ENCODE measurements at regions not wholly inside any gene's neighbourhood (a gene's known extent, or its start where the extent isn't known, plus 50 kb on each side); places are given as distances from the start of the nearest gene placed in this dataset.

DNA sequence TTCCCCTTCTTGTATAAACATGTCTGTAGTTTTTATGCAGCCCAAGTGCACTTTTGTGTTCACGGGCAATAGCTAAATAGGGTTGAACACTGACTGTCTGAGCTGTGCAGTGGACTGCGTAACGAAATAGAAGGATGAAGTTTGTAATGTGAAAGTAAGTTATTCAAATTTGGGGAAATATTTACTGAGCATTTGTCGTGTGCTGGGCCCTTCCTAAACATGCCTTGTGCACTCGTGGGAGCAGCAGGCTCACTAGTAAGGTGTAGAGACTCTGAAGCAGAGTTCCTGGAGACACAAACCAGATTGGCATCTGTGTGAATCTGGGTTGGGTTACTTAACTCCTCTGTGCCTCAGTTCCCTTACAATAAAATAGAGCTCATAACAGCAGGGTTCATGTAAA is 51.7 kb upstream of the C1QTNF7 start:
- H3K27me3 ChIP-seq (ENCODE audit: control insufficient read depth, insufficient read depth, low read length) = no peaks in the 10 kb centered on the region
- intact Hi-C loops (cut with DNase I) = no loop called here
- no peak for DNase-seq
- H3K4me3 ChIP-seq (ENCODE audit: low read length in 3 of 3) = no peak overlapping the region
- no peak overlapping the region for H3K9ac ChIP-seq (ENCODE audit: low read length in 3 of 3)
- TF ChIP-seq, protein P1, sequence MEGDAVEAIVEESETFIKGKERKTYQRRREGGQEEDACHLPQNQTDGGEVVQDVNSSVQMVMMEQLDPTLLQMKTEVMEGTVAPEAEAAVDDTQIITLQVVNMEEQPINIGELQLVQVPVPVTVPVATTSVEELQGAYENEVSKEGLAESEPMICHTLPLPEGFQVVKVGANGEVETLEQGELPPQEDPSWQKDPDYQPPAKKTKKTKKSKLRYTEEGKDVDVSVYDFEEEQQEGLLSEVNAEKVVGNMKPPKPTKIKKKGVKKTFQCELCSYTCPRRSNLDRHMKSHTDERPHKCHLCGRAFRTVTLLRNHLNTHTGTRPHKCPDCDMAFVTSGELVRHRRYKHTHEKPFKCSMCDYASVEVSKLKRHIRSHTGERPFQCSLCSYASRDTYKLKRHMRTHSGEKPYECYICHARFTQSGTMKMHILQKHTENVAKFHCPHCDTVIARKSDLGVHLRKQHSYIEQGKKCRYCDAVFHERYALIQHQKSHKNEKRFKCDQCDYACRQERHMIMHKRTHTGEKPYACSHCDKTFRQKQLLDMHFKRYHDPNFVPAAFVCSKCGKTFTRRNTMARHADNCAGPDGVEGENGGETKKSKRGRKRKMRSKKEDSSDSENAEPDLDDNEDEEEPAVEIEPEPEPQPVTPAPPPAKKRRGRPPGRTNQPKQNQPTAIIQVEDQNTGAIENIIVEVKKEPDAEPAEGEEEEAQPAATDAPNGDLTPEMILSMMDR (IDR thresholded peaks at IDR 0.05; ENCODE audit: borderline replicate concordance, extremely low read depth, insufficient read depth) = no peak
- no peaks in the 10 kb centered on the region for H3K9me3 ChIP-seq (ENCODE audit: control insufficient read depth in 2 of 3, insufficient read depth in 1 of 3, low read length in 3 of 3)
- no peak for FAIRE-seq
- H3K36me3 ChIP-seq (ENCODE audit: control insufficient read depth in 2 of 3, insufficient read depth in 3 of 3, low read length in 3 of 3) = no peaks in the 10 kb centered on the region
- H3K4me1 ChIP-seq (ENCODE audit: control insufficient read depth in 2 of 3, insufficient read depth in 2 of 3, low read depth in 1 of 3, low read length in 3 of 3) = no peaks in the 10 kb centered on the region
- no peak overlapping the region for H3K27ac ChIP-seq (ENCODE audit: low read depth in 2 of 2, low read length in 2 of 2)

DNA sequence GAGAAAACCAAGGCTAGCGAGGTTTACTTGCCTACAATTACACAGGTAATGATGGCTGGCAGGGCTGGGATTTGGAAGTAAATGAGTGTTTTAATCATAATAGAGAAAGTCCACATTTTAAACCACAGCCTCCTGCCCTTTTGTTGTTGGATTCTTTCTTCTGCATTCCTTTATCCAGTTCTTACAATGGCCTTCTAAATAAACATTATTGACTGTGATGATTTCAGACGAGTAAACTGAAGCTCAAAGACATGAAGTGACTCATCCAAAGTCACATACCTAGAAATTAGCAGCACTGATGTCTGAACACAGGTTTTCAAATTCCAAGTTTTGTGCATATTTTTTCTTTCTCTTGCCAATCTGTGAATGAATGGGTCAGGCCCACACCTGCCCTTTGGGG is 51.2 kb upstream of the C1QTNF7 start:
- FAIRE-seq (no peak), DNase-seq (no peak)
- no peak overlapping the region for H3K27ac ChIP-seq (ENCODE audit: low read depth in 2 of 2, low read length in 2 of 2)
- no peaks in the 10 kb centered on the region for H3K9me3 ChIP-seq (ENCODE audit: control insufficient read depth in 2 of 3, insufficient read depth in 1 of 3, low read length in 3 of 3)
- H3K36me3 ChIP-seq (ENCODE audit: control insufficient read depth in 2 of 3, insufficient read depth in 3 of 3, low read length in 3 of 3) = no peaks in the 10 kb centered on the region
- intact Hi-C loops (cut with DNase I) = no loop called here
- TF ChIP-seq, protein P1 (IDR thresholded peaks at IDR 0.05; ENCODE audit: borderline replicate concordance, extremely low read depth, insufficient read depth) = no peak
- no peak overlapping the region for H3K9ac ChIP-seq (ENCODE audit: low read length in 3 of 3)
- H3K27me3 ChIP-seq (ENCODE audit: control insufficient read depth, insufficient read depth, low read length) = no peaks in the 10 kb centered on the region
- H3K4me1 ChIP-seq (ENCODE audit: control insufficient read depth in 2 of 3, insufficient read depth in 2 of 3, low read depth in 1 of 3, low read length in 3 of 3) = no peaks in the 10 kb centered on the region
- no peak overlapping the region for H3K4me3 ChIP-seq (ENCODE audit: low read length in 3 of 3)
